Ramos (cell line): ENCODE measurements at regions not wholly inside any gene's neighbourhood (a gene's known extent, or its start where the extent isn't known, plus 50 kb on each side); places are given as distances from the start of the nearest gene placed in this dataset.

ENCODE experiments used
- in situ Hi-C: fragments of 300-500 bp; cut with MboI; formaldehyde crosslinking; loops from one replicate; pipeline ENCODE4 v1.14.3; 2022; ENCODE audit warnings: low sequenced_read_pairs; ENCODE audit not compliant: unreplicated experiment

DNA sequence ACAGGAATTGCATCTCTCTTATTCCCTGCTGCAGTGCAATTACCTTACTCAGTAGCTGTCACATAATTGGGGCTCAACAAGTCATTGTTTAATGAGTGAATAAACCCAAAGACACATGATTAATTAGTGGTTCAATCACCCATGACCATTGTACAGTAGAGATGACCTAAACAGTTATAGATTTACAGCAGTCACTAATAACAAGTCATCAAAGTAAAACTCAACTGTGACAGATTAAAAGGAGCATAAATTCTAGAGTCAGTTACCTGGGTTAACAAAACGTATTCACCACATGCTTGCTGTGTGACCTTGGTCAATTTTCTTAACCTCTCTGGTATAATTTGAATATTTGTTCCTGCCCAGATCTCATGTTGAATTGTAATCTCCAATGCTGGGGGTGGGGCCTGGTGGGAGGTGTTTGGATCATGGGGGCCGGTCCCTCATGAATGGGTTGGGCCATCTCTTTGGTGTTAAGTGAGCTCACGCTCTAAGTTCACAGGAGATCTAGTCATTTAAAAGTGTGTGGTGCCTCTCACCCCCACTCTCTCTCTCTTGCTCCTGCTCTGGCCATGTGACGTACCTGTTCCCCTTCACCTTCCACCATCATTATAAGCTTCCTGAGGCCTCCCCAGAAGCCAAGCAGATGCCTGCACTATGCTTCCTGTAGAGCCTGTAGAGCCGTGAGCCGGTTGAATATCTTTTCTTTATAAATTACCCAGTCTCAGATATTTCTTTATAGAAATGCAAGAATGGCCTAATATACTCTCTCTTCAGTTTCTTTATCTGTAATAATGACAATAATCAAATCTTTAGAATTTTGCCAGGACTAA is 141.9 kb upstream of the PLEKHG7 start:
- in situ Hi-C loops: loop anchor here (10.0 to 25.0 kb wide), 2 partner anchors 86 to 424 kb away; partner anchors contain the start of gene BTG1

DNA sequence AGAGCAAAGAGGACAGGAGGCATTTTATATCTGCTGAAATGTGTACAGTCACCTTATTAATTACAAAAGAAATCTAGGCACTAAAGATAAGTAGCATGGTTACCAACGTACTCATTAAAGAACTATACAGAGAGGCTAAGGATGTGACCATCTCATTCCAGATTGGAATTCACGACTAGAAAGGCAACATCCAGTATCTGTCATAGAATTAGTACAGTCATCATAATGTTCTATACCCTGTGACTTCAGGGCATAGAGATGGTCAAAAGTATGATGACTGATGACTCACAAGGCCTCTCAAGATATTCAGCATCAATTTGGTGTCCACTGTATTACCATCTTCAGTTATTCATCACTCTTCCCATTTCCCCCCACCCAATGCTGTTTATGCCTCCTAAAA is 144.0 kb upstream of the PLEKHG7 start:
- in situ Hi-C loops: loop anchor here (25.0 kb wide), 1 partner anchor 422 kb away; the partner anchor contains the start of gene BTG1

DNA sequence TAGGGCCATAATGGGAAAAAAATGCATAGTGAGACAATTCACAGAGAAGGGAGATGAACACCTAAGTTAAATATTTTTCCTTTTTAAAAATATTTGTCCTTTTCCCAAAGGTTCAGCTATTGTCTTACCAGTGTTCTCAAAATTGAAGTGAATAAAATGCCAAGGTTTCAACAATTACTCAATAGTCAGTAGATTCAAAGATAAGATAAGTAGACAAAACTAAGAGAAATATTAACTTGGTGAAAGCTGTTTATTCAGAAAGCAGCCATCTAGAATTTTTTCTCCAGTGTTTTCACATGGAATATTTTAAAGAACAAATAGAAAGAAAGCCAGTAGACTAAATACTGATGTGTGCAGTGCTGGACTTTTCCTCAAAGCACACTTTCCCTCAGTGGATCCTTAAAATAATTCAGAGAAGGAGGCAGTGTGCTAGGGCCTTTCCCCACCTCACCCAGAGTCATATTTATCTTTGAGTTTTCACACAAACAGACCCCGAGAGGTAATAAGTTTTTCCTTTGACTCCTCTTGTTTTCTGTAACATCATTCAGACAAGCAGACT is 144.5 kb upstream of the PLEKHG7 start:
- in situ Hi-C loops: loop anchor here (25.0 kb wide), 1 partner anchor 421 kb away; the partner anchor contains the start of gene BTG1

DNA sequence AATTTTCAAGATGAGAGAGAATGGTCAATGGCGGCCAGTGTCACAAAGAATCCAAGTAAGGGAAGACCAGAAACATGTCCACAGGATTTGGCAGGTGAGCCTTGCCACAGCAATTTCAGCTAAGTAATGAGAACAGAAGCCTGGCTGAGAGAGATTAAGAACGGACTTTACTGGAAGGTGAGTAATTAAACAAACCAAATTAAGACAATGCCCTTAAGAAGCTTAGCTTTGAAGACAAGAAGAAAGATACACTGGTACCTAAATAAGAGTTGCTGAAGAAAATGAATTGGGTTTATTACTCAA is 145.4 kb upstream of the PLEKHG7 start:
- in situ Hi-C loops: loop anchor here (25.0 kb wide), 1 partner anchor 420 kb away; the partner anchor contains the start of gene BTG1

DNA sequence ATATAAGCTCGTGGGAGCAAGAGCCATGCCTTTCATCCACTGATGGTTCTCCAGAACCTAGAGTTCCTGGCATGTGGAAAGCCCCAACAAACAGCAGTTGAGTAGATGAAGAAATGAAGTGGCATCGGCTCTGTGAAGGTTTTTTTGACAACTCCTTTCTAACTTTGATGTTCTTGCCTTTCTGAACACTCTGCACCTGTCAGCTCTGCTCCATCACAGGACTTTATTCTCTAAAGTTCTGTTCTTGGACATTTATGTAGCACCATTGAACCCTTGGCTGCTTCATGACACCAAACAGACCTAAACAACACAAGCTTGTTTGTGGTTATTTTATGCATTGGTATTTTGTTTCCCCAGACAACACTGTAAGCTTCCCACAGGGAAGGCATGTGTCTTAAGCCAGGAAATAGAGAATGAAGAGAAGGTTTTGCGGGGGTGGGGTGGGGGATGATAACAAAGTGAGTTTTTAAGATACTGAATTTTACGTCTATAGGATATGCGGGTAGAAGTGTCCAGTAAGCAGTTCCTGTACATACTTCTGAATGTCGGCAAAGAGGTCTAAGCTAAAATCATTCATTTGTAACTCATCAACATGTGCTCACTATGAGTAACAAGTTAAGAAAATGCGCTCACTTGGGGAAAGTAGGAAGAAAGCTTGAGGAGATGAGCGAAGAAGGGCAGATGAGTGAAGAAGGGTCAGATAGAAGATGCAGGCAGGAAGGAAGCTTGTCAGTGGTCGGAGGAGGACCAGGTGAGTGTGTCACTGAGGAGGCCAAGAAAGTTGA is 146.0 kb upstream of the PLEKHG7 start:
- in situ Hi-C loops: loop anchor here (25.0 kb wide), 1 partner anchor 420 kb away; the partner anchor contains the start of gene BTG1

DNA sequence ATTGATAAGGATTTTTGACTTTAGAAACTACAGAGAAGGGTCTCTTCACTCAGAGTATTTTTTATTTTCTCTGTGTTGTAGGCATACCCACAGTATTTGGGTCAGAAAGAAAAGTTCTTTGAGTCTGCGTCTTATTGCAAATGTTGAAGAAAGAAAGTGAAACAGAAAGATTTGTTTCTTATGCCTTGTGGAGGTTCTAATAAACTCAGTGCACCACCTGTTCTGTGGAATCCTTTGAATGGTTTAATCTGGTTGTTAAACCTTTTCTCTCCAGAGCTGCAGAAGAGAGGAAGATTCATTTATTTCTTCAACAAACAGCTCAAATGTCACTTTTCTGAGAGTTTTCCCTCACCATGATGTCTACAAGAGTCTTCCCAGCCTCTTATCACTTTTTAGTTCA is 146.6 kb upstream of the PLEKHG7 start:
- in situ Hi-C loops: loop anchor here (25.0 kb wide), 1 partner anchor 419 kb away; the partner anchor contains the start of gene BTG1

DNA sequence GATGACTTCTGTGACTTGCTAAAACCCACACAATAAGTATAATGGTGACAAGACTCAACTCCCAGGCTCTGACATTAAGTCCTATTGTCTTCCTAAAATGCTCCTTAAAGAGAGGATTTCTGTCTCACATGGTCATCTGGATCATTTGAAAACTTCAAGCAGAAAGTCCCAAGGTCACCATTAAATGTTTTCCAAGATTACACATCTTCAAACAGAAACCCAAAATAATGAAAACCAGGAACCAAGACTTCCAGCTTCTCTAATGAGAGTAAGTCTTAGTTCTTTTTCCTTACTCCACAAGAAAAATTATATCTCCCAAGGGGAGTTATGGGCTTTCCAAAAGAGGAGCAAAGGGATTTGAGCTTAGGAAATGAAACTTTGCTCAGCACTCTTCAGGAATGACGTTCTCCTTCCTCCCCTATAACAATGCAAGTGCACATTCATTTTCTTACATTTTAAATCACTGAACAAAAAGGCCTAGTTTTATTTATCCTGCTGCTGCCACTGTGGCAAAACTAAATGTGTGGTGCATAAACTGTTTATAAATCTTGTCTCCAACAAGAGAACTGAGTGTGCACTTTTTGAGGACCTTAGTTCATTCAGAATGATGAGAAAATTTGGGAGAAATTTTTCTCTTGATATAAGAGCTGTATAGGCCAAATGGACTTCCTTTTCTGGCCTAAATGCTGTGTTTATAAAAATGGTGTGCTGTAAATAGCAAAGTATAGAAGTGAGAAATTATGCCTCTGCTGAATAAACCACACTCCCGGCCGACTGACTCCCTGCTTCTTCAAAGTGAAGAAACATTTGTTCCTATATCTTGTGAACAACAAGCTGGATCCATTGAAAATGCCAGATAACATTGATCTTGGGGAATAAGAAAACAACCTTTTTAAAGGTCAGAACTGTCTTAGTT is 148.4 kb upstream of the PLEKHG7 start:
- in situ Hi-C loops: loop anchor here (25.0 kb wide), 1 partner anchor 417 kb away; the partner anchor contains the start of gene BTG1

DNA sequence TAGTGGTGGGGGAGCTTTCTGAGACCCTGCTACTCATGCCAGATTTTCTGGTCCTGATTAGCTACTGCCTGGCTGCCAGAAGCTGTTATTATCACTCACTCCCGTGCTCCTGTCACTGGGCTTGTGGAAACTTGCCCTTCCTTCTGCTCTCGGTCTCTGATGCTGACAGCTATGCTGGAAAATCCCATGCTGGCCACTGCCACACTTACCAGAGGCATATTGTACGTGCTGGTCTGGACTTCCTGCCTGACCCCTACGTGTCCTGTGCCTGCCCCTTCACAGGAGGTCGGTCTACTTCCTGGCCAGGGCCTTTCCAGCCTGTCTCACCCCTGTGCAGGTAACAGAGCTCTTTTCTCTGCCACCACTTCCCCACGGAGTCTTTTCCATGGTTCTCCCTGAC is 149.4 kb upstream of the PLEKHG7 start:
- in situ Hi-C loops: loop anchor here (25.0 kb wide), 1 partner anchor 416 kb away; the partner anchor contains the start of gene BTG1

DNA sequence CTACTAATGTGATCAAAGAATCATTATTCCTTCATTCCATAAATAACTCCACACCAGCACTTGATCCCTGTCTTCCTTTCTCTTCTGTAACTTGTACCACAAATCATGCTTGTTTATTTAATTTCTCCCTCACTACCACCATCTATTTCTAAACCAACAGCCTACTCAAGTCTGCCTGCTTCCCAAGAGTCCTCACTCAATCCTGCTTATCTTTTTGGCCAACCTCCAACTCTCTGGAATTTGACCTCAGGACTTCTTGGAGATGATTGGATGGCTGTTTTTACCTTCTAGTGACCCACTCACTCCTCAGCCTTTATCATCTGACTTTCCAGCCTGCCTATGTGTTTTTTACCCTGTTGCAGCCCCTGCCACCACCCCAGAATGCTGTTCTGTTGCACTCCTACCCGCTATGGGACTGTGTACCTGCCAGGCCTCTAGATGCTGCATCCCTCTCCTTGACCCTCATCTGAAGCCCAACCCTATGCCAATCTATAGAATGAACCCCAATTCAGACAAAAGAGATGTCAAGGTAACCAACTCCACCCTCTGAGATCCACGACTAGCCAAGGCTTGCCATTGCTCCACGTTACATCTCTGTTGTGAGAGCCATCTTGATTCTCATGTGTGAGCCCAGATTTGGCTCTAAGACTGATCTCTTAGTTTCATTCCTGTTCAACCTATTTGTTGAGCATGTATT is 150.2 kb upstream of the PLEKHG7 start:
- in situ Hi-C loops: loop anchor here (25.0 kb wide), 1 partner anchor 415 kb away; the partner anchor contains the start of gene BTG1

DNA sequence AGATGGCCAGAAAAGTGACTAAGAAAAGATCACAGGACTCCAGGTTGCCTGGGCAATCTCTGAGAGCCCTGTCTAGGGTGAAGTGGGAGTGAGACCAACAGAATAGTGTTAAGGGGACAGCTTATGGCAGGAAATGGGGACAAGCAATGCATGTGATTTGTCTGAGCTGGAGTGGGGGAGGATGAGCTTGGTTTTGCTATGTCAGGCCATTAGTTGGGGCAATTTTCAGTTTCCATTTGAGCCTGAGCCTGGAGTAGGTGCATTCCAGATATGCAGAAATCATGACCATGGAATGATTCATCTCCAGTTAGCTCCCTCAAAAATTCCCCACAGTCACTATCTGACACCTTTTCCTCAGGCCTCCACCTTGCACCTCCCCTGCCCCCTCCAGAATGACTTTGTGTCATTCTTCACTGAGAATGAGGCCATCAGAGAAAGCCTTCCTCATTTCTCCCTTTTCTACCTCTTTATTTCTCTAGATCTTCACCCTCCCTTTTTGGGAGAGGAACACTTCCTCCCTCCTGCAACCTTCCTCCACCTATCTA is 150.9 kb upstream of the PLEKHG7 start:
- in situ Hi-C loops: loop anchor here (25.0 kb wide), 1 partner anchor 415 kb away; the partner anchor contains the start of gene BTG1

DNA sequence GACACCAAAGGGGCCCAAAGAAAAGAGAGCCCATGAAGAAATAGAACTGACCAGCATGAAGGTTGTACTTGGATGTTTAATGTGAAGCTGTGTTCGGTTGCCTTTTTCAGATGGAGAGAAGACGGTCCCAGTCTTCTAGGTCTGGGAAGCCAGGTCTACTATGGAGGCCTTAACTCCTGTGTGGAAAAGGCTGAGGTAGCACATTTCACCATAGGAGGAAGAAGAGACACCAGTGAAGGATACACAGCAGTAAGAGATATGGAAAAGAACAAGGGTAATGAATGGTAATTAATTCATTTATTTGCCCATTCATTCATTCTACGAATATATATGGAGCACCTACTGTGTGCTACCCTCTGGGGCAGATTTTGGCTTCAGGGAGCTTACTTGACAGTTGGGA is 151.6 kb upstream of the PLEKHG7 start:
- in situ Hi-C loops: loop anchor here (25.0 kb wide), 1 partner anchor 414 kb away; the partner anchor contains the start of gene BTG1

DNA sequence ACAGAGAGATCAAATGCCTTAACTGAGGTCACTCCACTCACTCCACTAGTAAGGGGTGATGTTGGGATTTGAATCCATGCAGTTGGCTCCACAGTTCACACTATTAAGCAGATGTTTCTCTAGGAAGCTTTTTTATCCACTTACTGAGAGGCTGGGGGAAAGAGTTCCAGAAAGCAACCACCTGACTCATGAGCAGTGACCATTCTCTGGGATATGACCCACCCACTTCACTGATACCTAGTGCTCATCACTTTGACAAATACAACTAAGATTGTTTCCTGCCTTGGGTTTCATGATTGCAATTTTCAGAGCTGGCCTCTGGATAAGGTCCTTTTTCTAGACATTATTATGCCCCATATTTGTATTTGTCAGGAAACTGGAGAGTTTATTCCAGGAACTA is 152.1 kb upstream of the PLEKHG7 start:
- in situ Hi-C loops: loop anchor here (25.0 kb wide), 1 partner anchor 413 kb away; the partner anchor contains the start of gene BTG1

DNA sequence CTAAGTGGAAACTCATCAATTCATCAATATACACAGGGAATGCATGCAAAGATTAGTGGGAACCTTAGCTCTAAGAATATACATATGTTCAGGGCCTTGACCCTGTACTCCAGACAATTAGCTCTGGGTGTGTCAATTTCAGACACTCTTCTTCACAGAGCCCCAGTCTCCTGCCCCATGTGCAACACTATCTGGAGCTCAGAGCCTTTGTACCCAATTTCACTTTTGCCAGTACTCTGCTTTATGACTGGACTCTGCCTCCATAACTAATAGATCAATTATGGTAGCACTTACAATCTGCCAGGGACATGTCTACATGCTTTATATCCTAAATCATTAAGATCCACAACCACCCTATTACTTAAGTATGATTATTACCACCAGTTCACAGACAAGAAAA is 152.5 kb upstream of the PLEKHG7 start:
- in situ Hi-C loops: loop anchor here (25.0 kb wide), 1 partner anchor 413 kb away; the partner anchor contains the start of gene BTG1

DNA sequence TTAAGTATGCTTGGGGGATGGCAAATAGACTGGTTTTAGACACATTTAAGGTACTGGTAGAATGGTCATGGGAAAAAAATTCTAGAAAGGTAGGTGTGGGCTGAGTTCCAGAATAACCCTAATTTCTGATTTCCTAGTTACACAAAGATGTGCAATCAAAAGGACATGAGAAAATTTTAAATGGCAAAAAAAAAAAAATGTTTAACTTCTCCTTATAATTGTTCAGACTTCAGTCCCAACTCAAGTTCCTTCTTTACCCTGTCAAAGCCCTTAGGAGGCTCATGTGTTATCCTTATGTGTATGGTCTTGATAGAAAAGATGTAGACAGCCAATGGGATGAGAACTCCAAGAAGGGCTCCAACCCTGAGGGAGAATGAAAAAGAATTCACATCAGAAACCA is 153.3 kb upstream of the PLEKHG7 start:
- in situ Hi-C loops: no loop called here

DNA sequence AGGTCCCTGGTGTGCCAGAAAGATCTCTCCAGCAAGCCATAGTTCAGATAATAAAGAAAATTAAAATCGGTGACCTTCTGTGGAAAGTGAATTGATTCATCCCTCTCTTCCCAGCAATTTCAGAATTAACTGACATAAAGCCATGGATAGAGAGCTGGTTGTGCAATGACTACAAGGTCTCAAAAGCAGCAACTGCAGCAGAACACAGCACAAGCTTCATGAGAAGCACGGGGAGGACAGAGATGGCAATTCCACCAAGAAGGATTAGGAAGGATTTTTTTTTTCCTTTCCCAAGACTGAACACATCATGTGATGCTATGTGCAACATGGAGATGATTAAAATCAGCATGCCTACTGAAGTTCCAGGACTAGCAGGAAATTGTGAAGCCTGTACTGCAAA is 154.9 kb upstream of the PLEKHG7 start:
- in situ Hi-C loops: no loop called here

DNA sequence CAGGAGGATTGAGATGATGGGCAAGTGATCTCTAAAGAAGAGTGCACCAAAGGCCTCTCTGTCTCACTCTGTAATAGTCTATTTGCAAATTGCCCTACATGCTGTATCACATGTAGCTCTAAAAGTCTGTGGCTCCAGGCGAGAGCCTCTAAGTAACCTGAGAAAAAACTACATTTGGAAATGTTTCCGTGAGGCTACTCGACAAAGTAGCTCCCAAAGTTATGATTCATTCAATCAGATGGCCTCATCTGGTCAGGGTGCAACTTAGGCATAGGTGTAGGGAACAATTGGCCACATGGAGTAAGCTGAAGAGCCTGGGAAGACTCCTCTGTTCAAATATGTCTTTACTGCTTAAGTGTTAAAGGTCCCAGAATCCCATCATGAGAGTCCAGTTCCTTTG is 155.4 kb upstream of the PLEKHG7 start:
- in situ Hi-C loops: no loop called here

DNA sequence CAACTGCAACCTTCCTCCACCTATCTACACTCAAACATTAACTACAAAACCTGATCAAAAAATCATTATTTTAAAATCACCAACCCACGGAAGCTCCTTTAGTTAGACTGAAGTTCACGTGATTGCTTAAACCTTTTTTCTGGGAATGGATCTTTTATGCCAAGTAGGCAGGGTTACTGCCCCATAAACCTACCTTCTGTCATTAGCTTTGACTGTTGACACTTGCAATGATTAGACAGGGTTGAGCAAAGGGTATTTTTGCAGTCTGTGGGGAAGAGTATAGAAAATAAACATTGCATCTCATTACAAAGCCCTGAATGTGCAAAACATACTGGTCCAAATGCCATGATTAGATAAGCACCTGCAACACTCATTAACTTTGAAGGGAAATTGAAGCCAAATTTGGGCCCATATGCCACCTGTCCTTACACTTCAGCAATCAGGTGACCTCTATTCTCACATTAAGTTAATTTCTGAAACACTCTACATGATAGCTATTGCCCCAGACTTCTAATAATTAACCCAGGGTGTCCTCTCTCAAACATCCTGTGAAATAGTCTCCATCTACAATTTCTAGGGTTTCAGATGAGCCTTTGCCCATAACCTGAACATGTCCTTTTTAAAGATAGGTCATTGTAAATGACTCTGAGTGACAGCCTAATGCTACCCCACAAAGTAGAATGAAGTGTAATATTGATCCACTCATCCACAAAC is 156.0 kb upstream of the PLEKHG7 start:
- in situ Hi-C loops: no loop called here

DNA sequence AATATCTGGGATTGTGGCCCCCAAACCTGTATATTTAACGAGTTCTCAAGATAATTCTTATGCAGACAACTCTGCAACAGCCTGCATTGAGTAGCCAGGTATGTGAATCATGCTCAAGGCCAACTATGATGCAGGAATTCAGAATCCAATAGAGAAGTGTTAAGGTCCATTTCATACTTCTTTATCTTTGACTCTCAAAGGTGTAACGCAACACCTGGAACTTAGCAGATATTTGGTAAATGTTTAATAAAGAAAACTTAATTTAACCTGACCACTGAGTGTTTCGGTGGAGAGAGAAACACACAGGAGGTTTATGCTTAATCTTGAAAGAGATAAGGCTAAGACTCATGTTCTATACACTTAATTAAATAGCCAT is 156.5 kb upstream of the PLEKHG7 start:
- in situ Hi-C loops: no loop called here
